ENCODE measurements at regions not wholly inside any gene's neighbourhood (a gene's known extent, or its start where the extent isn't known, plus 50 kb on each side); places are given as distances from the start of the nearest gene placed in this dataset.
"Not testable (repeated sequence)": the region's sequence is repeated elsewhere in the genome, so short reads cannot be mapped to it uniquely, and the experiment has no call there.

- Histone ChIP-seq H3K9me3 (ENCODE audit: low read length) (peaks cover 74% of the 10 kb centered on the region), H3K4me2 (ENCODE audit: low read depth, low read length) (no peak overlapping the region), H3K27me3 (ENCODE audit: control insufficient read depth in 1 of 2, insufficient read depth in 2 of 2, low read length in 2 of 2) (no peaks in the 10 kb centered on the region), H3K4me3 (replicated peaks in 1 of 3; ENCODE audit: insufficient read depth in 1 of 3, low read depth in 2 of 3, low read length in 3 of 3) (no peak overlapping the region), H3K27ac (ENCODE audit: extremely low read length, insufficient read depth, low read length) (no peak overlapping the region), H3K79me2 (ENCODE audit: insufficient read depth, low read length) (no peaks in the 10 kb centered on the region), H3K4me1 (ENCODE audit: insufficient read depth, low read length) (no peaks in the 10 kb centered on the region), H4K20me1 (ENCODE audit: insufficient read depth, low read length) (no peaks in the 10 kb centered on the region), H3K36me3 (replicated peaks in 1 of 2; ENCODE audit: control insufficient read depth in 1 of 2, insufficient read depth in 2 of 2, low read length in 2 of 2) (no peaks in the 10 kb centered on the region), H2AFZ (ENCODE audit: low read length) (no peak overlapping the region), H3K9ac (ENCODE audit: insufficient read depth, low read depth, low read length) (no peak overlapping the region)
- no TSS peak for BruUV-seq (replicated peaks)
- DNase-seq (ENCODE audit: low spot score): no peak
- FAIRE-seq: no peak
- WGBS (ENCODE audit: low lambda C conversion rate): under 1% methylated on average over 2 of the region's 2 CpGs
- in situ Hi-C loops (cut with HindIII; ENCODE audit: extremely low pct_ligation_motif_present, low pct_unique_long_range_greater_than_20kb): no loop called here
- POLR2A ChIA-PET: no interaction called here
- TF ChIP-seq U2AF1 (optimal IDR thresholded peaks at IDR 0.05; ENCODE audit: low read depth, low read length): no peak
- no peak for TF ChIP-seq SIX1 (CRISPR knock-in tag; IDR thresholded peaks at IDR 0.05; ENCODE audit: borderline replicate concordance)
- no peak for TF ChIP-seq SNRNP70 (IDR thresholded peaks at IDR 0.05; ENCODE audit: low read depth, low read length)
- TF ChIP-seq ZBTB42 (CRISPR knock-in tag; IDR thresholded peaks at IDR 0.05): no peak
- no peak for TF ChIP-seq SALL2 (CRISPR knock-in tag; IDR thresholded peaks at IDR 0.05)
- TF ChIP-seq BCLAF1 (IDR thresholded peaks at IDR 0.05): peak; percentile 96; the same call in 1 of the 2 replicates
- TF ChIP-seq U2AF2 (IDR thresholded peaks at IDR 0.05; ENCODE audit: low read depth, low read length): no peak
- CTCF ChIA-PET (ENCODE audit: low intra/inter-chr PET ratio, low total read pairs): no interaction called here
- intact Hi-C loops (cut with micrococcal nuclease; ENCODE audit: unreplicated experiment): no loop called here
- no peak for ATAC-seq
Observed at GRCh38 chr14:43258396-43258795, 1248.7 kb downstream of the FSCB start.

GRCh38 chr14:43256996-43257395 is 1250.1 kb downstream of the FSCB start:
- BruUV-seq (replicated peaks); H2AFZ ChIP-seq (ENCODE audit: low read length); intact Hi-C loops (cut with micrococcal nuclease; ENCODE audit: unreplicated experiment); H3K27ac ChIP-seq (ENCODE audit: extremely low read length, insufficient read depth, low read length); H4K20me1 ChIP-seq (ENCODE audit: insufficient read depth, low read length); H3K27me3 ChIP-seq (ENCODE audit: control insufficient read depth in 1 of 2, insufficient read depth in 2 of 2, low read length in 2 of 2); in situ Hi-C loops (cut with HindIII; ENCODE audit: extremely low pct_ligation_motif_present, low pct_unique_long_range_greater_than_20kb); POLR2A ChIA-PET; H3K4me1 ChIP-seq (ENCODE audit: insufficient read depth, low read length); H3K4me2 ChIP-seq (ENCODE audit: low read depth, low read length); H3K4me3 ChIP-seq (replicated peaks in 1 of 3; ENCODE audit: insufficient read depth in 1 of 3, low read depth in 2 of 3, low read length in 3 of 3); H3K36me3 ChIP-seq (replicated peaks in 1 of 2; ENCODE audit: control insufficient read depth in 1 of 2, insufficient read depth in 2 of 2, low read length in 2 of 2); H3K9ac ChIP-seq (ENCODE audit: insufficient read depth, low read depth, low read length); FAIRE-seq; H3K79me2 ChIP-seq (ENCODE audit: insufficient read depth, low read length); CTCF ChIA-PET (ENCODE audit: low intra/inter-chr PET ratio, low total read pairs); DNase-seq (ENCODE audit: low spot score); ATAC-seq: not testable (repeated sequence)
- H3K9me3 ChIP-seq (ENCODE audit: low read length): peaks cover 75% of the 10 kb centered on the region
- WGBS (ENCODE audit: low lambda C conversion rate): under 1% methylated on average over 5 of the region's 5 CpGs
